Activated CD4-positive, alpha-beta T cell treated with anti-CD3 and anti-CD28 coated beads, Interleukin-2, amount 50 U/mL, for 4 hours (primary cell): ENCODE measurements at regions not wholly inside any gene's neighbourhood (a gene's known extent, or its start where the extent isn't known, plus 50 kb on each side); places are given as distances from the start of the nearest gene placed in this dataset.
"Not testable (repeated sequence)": the region's sequence is repeated elsewhere in the genome, so short reads cannot be mapped to it uniquely, and the experiment has no call there.

Source experiments
- DNase-seq, 2 experiments: peaks; one replicate each; pipeline ENCODE4 v3.0.0-alpha.2; 2020

DNA sequence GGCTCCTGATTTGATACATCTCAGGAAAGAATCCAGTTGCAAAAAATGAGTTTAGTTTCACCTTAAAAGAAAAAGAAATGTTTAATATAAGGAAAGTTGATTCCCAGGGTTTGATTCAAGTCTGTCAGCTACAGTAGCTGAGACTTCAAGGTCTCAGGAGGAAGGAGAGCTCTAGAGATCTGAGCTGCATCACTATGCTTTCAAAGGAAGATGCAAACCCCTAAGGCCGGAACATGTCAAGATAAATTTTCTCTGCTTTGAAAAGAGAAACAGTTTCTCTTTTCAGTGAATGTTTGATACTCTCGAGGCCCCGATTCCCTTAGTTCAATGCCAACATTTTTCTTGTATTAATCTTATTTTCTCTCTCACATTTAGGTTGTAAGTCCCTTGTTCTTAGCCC lies 128.6 kb downstream of the RGPD3 start:
- DNase-seq, result no peak

GRCh38 chr2:106339132-106339531 lies 129.1 kb downstream of the RGPD3 start:
- DNase-seq, result no peak

DNA sequence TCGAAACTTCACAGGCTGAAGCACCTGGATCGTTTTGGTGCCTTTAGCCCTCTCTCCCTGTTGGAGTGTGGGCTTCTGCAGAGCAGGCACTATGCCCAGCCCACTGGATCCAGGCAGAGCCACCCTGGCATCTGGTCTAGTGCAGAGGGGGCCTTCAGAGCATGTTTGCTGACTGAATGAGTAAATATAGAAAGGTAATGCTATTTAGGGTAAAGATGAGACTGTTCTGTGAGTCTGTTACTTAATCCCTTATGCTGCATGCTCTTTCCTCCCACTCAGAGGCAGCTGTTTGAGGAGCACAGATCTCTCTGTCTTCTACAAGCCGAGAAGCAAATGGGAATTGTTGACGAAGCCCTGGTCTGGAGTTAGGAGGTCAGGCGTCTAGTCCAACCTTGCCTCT lies 130.2 kb downstream of the RGPD3 start:
- DNase-seq, result no peak

- DNase-seq, result no peak
These were observed 131.5 kb downstream of the RGPD3 start for GRCh38 chr2:106336737-106337136.

DNA sequence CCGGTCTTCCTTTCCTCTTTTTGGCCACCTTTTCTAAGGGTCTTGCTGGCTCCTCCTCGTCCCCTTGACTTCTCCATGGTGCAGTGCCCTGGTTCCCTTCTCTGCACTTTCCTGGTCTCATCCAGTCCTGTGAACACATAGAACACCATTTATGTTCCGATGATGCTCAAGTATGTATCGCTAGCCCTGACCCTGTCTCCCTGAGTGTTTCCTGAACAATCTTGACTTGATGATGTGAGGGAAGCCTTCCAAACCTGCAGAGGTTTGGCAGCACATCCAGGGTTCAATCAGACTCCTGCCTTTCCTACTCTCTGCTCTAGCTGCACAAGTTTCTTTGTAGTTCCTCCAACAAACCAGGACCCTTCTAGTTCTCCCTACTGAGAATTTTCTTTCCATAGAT lies 132.1 kb downstream of the RGPD3 start:
- DNase-seq, result no peak

DNA sequence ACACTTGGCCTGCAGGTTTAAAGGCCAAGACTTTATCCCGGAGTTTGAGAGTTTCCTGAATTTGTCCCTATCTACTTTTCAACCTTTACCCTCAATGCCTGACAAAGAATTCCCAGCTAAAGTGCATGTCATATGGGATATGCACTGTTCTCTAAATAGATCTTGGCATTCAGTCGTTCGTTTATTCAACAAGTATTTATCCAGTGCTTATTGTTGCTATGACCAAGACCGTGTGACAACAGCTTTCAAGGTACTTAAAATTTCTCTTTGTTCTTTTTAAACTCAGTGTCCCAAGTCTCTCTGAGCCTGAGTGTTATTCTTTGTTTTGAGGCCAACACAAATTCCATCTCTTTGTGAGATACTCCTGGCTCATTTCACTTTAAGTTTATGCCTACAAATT lies 133.4 kb downstream of the RGPD3 start:
- DNase-seq, result no peak

DNA sequence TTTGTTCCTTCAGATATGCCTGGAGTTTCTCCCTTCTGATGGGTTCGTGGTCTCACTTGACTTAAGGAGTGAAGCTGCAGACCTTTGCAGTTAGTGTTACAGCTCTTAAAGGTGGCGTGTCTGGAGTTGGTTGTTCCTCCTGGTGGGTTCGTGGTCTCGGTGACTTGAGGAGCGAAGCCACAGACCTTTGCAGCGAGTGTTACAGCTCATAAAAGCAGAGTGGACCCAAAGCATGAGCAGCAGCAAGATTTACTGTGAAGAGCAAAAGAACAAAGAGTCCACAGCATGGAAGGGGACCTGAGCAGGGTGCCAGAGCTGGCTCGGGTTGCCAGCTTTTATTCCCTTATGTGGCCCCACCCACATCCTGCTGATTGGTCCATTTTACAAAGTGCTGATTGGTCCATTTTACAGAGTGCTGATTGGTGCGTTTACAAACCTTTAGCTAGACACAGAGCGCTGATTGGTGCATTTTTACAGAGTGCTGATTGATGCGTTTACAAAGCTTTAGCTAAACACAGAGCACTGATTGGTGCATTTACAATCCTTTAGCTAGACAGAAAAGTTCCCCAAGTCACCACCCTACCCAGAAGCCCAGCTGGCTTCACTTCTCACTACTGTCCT lies 134.8 kb downstream of the RGPD3 start:
- DNase-seq, result not testable (repeated sequence)

DNA sequence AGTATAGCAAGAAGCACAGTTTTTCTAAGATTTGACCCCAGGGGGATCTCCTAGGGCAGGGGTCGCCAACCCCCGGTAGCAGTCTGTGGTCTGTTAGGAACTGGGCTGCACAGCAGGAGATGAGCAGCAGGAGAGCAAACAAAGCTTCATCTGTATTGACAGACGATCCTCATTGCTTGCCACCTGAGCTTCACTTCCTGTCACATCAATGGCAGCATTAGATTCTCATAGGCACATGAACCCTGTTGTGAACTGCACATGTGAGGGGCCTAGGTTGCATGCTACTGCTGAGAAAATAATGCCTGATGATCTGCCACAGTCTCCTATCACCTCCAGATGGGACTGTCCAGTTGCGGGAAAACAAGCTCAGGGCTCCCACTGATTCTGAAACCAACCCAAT lies 136.2 kb downstream of the RGPD3 start:
- DNase-seq, result no peak

- DNase-seq, result not testable (repeated sequence)
These were observed 136.5 kb upstream of the UXS1 start for GRCh38 chr2:106330384-106331261.

DNA sequence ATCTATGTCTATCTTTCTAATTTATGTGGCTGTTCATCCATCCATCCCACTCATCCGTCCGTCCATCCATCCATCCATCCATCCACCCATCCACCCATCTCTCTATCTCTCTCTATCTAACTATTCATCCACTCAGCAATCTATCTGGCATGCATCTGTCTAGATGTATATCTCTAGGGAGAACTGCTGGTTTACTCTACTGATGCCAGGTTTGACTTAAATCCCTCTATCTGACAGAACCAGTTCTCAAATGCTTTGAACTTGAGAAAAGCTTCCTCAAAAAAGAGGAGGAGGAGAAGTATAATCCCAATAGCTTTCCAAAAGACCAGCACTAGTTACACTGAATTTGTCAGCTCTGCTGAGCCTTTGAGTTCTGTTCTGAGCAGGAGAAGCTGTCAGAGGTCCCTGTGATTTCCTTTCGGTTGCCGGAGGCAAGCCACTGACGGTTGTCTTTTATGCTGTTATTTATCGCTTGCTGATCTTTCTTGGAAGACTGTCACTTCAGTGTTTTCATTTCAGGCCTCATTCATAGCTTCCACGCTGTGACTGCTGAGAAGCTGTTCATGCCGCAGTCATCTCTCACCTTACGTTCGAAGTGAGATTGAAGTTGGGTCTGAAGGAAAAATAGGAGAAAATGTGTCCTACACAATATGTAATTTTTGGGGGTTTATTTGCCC lies 129.4 kb upstream of the UXS1 start:
- no peak for DNase-seq

GRCh38 chr2:106322281-106322680 lies 128.2 kb upstream of the UXS1 start:
- no peak for DNase-seq

DNA sequence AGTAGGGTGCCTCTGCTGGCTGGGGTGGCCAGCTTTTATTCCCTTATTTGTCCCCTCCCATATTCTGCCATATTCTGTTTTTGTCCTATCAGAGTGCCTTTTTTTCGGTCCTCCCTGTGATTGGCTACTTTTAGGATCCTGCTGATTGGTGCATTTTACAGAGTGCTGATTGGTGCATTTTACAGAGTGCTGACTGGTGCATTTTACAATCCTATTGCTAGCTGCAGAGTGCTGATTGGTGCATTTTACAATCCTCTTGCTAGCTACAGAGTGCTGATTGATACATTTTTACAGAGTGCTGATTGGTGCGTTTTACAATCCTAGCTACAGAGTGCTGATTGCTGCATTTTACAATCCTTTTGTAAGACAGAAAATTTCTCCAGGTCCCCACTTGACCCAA lies 126.3 kb upstream of the UXS1 start:
- not testable (repeated sequence) for DNase-seq

DNA sequence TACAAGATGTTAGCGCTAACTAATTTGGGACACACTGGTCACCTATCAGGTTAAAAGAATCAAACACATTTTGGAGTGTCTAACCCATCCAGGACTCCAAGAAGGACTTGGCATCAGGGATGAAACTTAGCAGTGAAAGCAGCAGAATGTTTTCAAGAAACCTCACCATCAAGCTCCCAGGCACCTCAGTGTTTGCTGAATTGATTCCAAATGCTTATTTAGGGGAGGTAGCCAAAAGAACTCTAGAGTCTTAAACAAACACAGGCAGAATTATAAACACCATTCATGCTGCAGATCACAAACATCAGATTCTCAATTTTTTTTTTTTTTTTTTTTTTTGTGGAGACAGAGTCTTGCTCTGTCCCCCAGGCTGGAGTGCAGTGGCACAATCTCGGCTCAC lies 122.8 kb upstream of the UXS1 start:
- DNase-seq, result no peak

DNA sequence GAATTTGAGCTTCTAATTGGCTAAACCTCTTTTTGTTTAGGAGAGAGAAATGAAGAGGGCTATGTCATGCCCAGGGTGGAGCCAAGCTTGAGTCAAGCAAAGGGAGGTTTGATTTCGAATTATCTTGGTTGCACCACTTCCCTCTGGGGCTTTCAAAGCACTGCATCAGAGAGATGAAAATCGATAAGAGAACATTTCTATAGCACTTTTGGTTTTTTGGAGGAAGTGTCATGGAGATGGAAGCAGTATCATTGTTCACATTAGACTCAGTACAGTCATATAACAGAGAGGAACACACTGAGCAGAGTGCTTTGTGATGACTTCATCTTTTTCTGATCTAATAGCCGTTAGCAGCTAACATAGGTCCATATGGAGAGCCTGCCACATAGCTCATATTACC lies 120.3 kb upstream of the UXS1 start:
- no peak for DNase-seq

DNA sequence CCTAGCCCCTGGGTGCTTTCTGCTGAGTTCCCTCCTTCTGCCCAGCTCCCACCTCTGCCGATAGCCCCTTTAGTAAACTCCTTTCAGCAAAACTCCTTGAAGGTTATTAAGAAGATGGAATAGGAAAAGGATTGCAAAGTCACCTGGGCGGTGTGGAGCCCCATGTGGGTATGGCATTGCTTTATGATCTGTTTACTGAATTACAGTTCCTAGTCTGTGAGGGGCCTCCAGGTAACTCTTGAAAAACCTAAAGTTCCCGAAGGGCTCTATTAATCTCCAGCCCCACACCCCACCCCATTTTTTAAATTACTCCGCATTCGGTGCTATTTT lies 116.9 kb upstream of the UXS1 start:
- DNase-seq, result no peak

DNA sequence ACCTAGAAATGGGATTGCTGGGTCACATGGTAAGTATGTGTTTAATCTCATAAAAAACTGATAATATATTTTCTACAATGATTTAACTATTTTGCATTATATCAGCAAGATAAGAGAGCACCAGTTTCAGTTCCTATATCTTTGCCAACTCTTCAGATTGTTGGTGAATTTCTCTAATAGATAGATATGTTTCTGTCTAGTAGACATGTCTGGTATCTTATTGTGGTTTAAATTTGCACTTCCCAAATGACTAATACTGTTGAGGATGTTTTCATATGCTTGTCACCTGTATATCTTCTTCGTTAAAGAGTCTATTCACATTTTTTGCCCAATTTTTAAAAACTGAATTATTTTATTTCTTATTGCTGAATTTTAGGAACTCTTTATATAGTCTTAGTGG lies 113.8 kb upstream of the UXS1 start:
- DNase-seq, result no peak

DNA sequence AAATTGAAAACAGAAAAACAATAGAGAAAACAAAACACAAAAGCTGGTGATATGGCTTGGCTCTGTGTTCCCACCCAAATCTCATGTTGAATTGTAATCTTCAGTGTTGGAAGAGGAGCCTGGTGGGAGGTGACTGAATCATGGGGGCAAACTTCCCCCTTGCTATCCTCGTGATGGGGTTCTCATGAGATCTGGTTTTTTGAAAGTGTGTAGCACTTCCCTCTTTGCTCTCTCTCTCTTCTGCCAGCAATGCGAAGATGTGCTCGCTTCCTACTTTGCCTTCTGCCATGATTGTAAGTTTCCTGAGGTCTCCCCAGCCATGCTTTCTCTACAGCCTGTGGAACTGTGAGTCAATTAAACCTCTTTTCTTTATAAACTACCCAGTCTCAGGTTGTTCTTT lies 112.3 kb upstream of the UXS1 start:
- no peak for DNase-seq

GRCh38 chr2:106304612-106305184 lies 110.6 kb upstream of the UXS1 start:
- no peak for DNase-seq

GRCh38 chr2:106299696-106300095 lies 105.6 kb upstream of the UXS1 start:
- DNase-seq, result no peak

DNA sequence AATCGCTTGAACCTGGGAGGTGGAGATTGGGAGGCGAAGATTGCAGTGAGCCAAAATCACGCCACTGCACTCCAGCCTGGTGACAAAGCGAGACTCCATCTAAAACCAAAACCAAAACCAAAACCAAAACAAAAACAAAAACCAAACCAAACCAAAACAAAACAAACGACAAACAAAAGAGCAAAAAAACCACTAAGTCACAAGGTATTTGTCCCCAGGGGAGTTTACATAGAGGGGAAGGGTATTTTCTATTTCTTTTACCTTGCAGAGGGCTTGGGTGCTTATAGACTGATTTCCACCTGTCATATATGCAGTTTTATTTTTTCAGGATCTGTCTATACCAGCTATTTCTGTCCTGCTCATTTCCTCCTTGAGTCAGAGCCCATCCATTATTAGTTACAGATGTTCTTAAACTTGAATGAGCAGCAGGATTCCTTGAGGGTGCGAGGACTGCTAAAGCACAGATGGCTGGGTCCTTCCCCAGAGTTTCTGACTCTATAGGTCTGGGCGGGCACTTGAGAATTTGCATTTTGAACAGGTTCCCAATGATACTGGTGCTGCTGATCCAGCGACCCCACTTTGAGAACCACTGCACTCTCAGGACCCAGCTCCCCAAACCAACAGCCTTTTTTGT lies 102.2 kb upstream of the UXS1 start:
- DNase-seq, result no peak

- DNase-seq, result no peak
These were observed 100.1 kb upstream of the UXS1 start for GRCh38 chr2:106294182-106294581.

DNA sequence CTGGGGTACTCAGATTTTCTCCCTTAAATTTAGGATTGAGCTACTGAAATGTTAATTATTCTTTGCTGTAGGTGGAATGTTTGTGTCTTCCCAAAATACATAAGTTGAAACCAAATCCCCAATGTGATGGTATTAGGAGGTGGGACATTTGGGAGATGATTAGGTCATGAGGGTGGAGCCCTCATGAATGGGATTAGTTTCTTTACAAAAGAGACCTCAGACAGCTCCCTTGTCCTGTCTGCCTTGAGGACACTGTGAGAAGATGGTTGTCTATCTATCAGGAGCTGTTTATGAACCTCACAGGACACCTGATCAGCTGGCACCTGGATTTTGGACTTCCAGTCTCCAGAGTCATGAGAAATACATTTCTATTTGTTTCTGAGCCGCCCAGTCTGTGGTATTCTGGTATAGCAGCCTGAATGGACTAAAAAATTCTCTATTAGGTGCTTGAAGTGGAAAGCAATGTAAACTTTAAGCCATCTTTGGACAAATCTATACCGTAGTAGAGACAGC lies 99.2 kb upstream of the UXS1 start:
- DNase-seq, result no peak

- no peak for DNase-seq
These were observed 98.5 kb upstream of the UXS1 start for GRCh38 chr2:106292627-106293026.
